H1 (cell line): ENCODE measurements at regions not wholly inside any gene's neighbourhood (a gene's known extent, or its start where the extent isn't known, plus 50 kb on each side); places are given as distances from the start of the nearest gene placed in this dataset.

ENCODE experiments used
- CBX8 ChIP-seq: fragments of 300-800, 300-1000 bp; sonication (generic); IDR thresholded peaks from 2 replicates; pipeline ENCODE4 v1.7.1; 2016; ENCODE audit warnings: low read depth, low read length, borderline replicate concordance
- CTCF ChIP-seq, 3 experiments: IDR thresholded peaks; 1 replicate in 2 of 3; 2 replicates in 1 of 3; pipeline versions ENCODE4 v1.5.1 to v1.6.1; 2011; ENCODE audit warnings: low read length in 3 of 3, mild to moderate bottlenecking in 3 of 3, inconsistent platforms in 2 of 3, low read depth in 1 of 3, moderate library complexity in 1 of 3; ENCODE audit not compliant: insufficient read depth in 1 of 3; ENCODE audit errors: control extremely low read depth in 1 of 3
- TAF7 ChIP-seq: optimal IDR thresholded peaks from 2 replicates; pipeline ENCODE3; 2011; ENCODE audit warnings: low read depth, mild to moderate bottlenecking, inconsistent platforms, low read length, moderate library complexity, borderline replicate concordance

DNA sequence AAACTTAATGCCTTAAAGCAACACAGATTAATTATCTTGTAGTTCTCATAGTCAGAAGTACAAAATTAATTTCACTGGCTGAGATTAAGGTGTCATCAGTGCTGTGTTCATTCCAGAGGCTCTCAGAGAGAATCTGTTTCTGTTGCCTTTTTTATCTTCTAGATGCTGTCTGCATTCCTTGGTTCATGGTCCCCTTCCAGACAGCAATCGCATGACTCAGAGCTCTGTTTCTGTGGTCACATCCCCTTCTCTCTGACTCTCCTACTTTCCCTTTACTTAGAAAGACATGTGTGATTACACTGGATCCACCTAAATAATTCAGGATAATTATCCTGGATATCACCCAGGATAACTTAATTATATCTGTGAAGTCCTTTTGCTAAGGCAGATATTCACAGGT lies 148.6 kb downstream of the MAIP1 start:
- TF ChIP-seq CTCF (IDR thresholded peaks at IDR 0.05; ENCODE audit: control extremely low read depth in 1 of 3, insufficient read depth in 1 of 3, low read depth in 1 of 3, low read length in 3 of 3) (no peak), TAF7 (no peak), CBX8 (no peak)
